H1 (cell line): ENCODE measurements at regions not wholly inside any gene's neighbourhood (a gene's known extent, or its start where the extent isn't known, plus 50 kb on each side); places are given as distances from the start of the nearest gene placed in this dataset.

Experiments
- CTCF ChIA-PET: fragments of 300-600 bp; sonication (Branson Sonifier 250); formaldehyde crosslinking; loops from one replicate; lab custom pipeline; 2021; ENCODE audit not compliant: partially characterized antibody; lab: Charles Lee
- POLR2A ChIA-PET: fragments of 300-600 bp; sonication (Branson Sonifier 250); formaldehyde crosslinking; loops from one replicate; lab custom pipeline; 2021; ENCODE audit warnings: inconsistent platforms; ENCODE audit not compliant: partially characterized antibody; lab: Charles Lee
- DNase-seq, 2 experiments: peaks; one replicate each; pipeline versions ENCODE4 v3.0.0 to v3.0.0-alpha.2; 2010 to 2022; ENCODE audit warnings: low spot score in 2 of 2, low read depth in 1 of 2, mixed read lengths in 1 of 2
- FAIRE-seq: peaks from 2 replicates; lab custom pipeline; 2011; peaks lifted over from hg19 to GRCh38; lab: Jason Lieb, UNC
- H2AFZ ChIP-seq: 2 replicates; pipeline ENCODE4 v1.8.1; 2012; ENCODE audit warnings: low read length, inconsistent platforms
- H2AK5ac ChIP-seq: 2 replicates; pipeline ENCODE4 v1.6.1; 2013; ENCODE audit warnings: low read depth, low read length
- H2BK120ac ChIP-seq: replicated peaks from 2 replicates; pipeline ENCODE3; 2013; ENCODE audit warnings: low read depth, low read length, inconsistent platforms
- H2BK12ac ChIP-seq: 2 replicates; pipeline ENCODE4 v1.6.1; 2013; ENCODE audit warnings: low read depth, low read length
- H2BK15ac ChIP-seq: 2 replicates; pipeline ENCODE4 v1.6.1; 2013; ENCODE audit warnings: low read length
- H2BK20ac ChIP-seq: 2 replicates; pipeline ENCODE4 v1.6.1; 2013; ENCODE audit warnings: low read length
- H2BK5ac ChIP-seq: 2 replicates; pipeline ENCODE4 v1.6.1; 2013; ENCODE audit warnings: low read depth, low read length
- H3K14ac ChIP-seq: 2 replicates; pipeline ENCODE4 v1.6.1; 2013; ENCODE audit warnings: inconsistent platforms; ENCODE audit not compliant: insufficient read length
- H3K18ac ChIP-seq: 2 replicates; pipeline ENCODE4 v1.6.1; 2013; ENCODE audit warnings: low read length; ENCODE audit errors: extremely low read depth
- H3K23ac ChIP-seq: 2 replicates; pipeline ENCODE4 v1.6.1; 2013; ENCODE audit warnings: inconsistent platforms; ENCODE audit not compliant: insufficient read length
- H3K23me2 ChIP-seq: 2 replicates; pipeline ENCODE4 v1.6.1; 2013; ENCODE audit warnings: low read depth, low read length
- H3K27ac ChIP-seq: 2 replicates; pipeline ENCODE4 v1.6.1; 2011; ENCODE audit warnings: low read depth, low read length, inconsistent platforms
- H3K27me3 ChIP-seq, 4 experiments: replicated peaks in 1 of 4; 1 replicate in 1 of 4; 2 replicates in 3 of 4; pipeline versions ENCODE4 v1.6.1 to v1.8.1; 2011 to 2013; ENCODE audit warnings: low read length in 3 of 4, mild to moderate bottlenecking in 3 of 4, inconsistent platforms in 2 of 4, mixed read lengths in 2 of 4, moderate library complexity in 1 of 4; ENCODE audit not compliant: control insufficient read depth in 3 of 4, insufficient read depth in 3 of 4; ENCODE audit errors: extremely low read depth in 1 of 4
- H3K36me3 ChIP-seq, 4 experiments: 2 replicates each; pipeline versions ENCODE4 v1.6.1 to v1.8.1; 2011 to 2013; ENCODE audit warnings: mild to moderate bottlenecking in 4 of 4, low read length in 3 of 4, moderate library complexity in 2 of 4, control low read depth in 1 of 4, inconsistent platforms in 1 of 4; ENCODE audit not compliant: insufficient read depth in 4 of 4, control insufficient read depth in 2 of 4
- H3K4ac ChIP-seq: replicated peaks from 2 replicates; pipeline ENCODE3; 2013; ENCODE audit warnings: low read length, low read depth, mixed read lengths, inconsistent platforms; ENCODE audit not compliant: insufficient read length
- H3K4me1 ChIP-seq, 4 experiments: replicated peaks in 1 of 4; 1 replicate in 1 of 4; 2 replicates in 3 of 4; pipeline versions ENCODE4 v1.6.1 to v1.8.1; 2011 to 2013; ENCODE audit warnings: low read length in 3 of 4, inconsistent platforms in 2 of 4, mixed read lengths in 1 of 4; ENCODE audit not compliant: insufficient read depth in 4 of 4, control insufficient read depth in 3 of 4
- H3K4me2 ChIP-seq, 2 experiments: 2 replicates each; pipeline versions ENCODE4 v1.6.1 to v1.8.1; 2011 to 2013; ENCODE audit warnings: low read depth in 2 of 2, low read length in 2 of 2, control low read depth in 1 of 2, inconsistent platforms in 1 of 2, mild to moderate bottlenecking in 1 of 2; ENCODE audit not compliant: insufficient read depth in 1 of 2
- H3K4me3 ChIP-seq, 4 experiments: fragments of 200-600, 300-600 bp in 1 of 4; sonication (generic), shearing (Covaris generic), sonication (Bioruptor Twin) in 1 of 4; 2 replicates each; pipeline versions ENCODE4 v1.5.1 to v1.8.1; 2011 to 2016; ENCODE audit warnings: low read length in 4 of 4, low read depth in 3 of 4, control low read depth in 2 of 4, inconsistent platforms in 2 of 4, mild to moderate bottlenecking in 2 of 4, mixed read lengths in 1 of 4, moderate library complexity in 1 of 4; ENCODE audit not compliant: insufficient read depth in 2 of 4; ENCODE audit errors: extremely low read depth in 1 of 4
- H3K56ac ChIP-seq: replicated peaks from 2 replicates; pipeline ENCODE3; 2013; ENCODE audit warnings: low read depth, mild to moderate bottlenecking, mixed read lengths, low read length, inconsistent platforms; ENCODE audit not compliant: insufficient read length
- H3K79me1 ChIP-seq: 2 replicates; pipeline ENCODE4 v1.6.1; 2013; ENCODE audit warnings: low read depth, low read length, control low read depth
- H3K79me2 ChIP-seq, 2 experiments: 2 replicates each; pipeline versions ENCODE4 v1.6.1 to v1.8.1; 2012 to 2013; ENCODE audit warnings: low read length in 2 of 2, mild to moderate bottlenecking in 2 of 2, inconsistent platforms in 1 of 2; ENCODE audit not compliant: insufficient read depth in 2 of 2, control insufficient read depth in 1 of 2
- H3K9ac ChIP-seq, 4 experiments: replicated peaks in 1 of 4; 1 replicate in 1 of 4; 2 replicates in 3 of 4; pipeline versions ENCODE4 v1.6.1 to v1.8.1; 2011 to 2013; ENCODE audit warnings: low read depth in 3 of 4, low read length in 3 of 4, control low read depth in 2 of 4, mild to moderate bottlenecking in 2 of 4, moderate library complexity in 2 of 4, inconsistent platforms in 1 of 4; ENCODE audit errors: extremely low read depth in 1 of 4
- H3K9me3 ChIP-seq, 2 experiments: 2 replicates each; pipeline versions ENCODE4 v1.6.1 to v1.8.1; 2012 to 2013; ENCODE audit warnings: mild to moderate bottlenecking in 2 of 2, moderate library complexity in 2 of 2, control low read depth in 1 of 2, inconsistent platforms in 1 of 2, low read depth in 1 of 2, low read length in 1 of 2, mixed read lengths in 1 of 2; ENCODE audit not compliant: insufficient read depth in 2 of 2
- H4K20me1 ChIP-seq, 2 experiments: replicated peaks in 1 of 2; 2 replicates each; pipeline versions ENCODE3 to v1.8.1; 2011 to 2013; ENCODE audit warnings: inconsistent platforms in 2 of 2, low read length in 2 of 2, mild to moderate bottlenecking in 1 of 2; ENCODE audit not compliant: insufficient read depth in 2 of 2, control insufficient read depth in 1 of 2
- H4K5ac ChIP-seq: 2 replicates; pipeline ENCODE4 v1.6.1; 2013; ENCODE audit warnings: low read length, low read depth, mixed read lengths, inconsistent platforms; ENCODE audit not compliant: insufficient read length
- H4K8ac ChIP-seq: 2 replicates; pipeline ENCODE4 v1.8.0; 2013; ENCODE audit warnings: mild to moderate bottlenecking, moderate library complexity, low read length, inconsistent platforms; ENCODE audit not compliant: insufficient read depth; ENCODE audit errors: extremely low read depth
- H4K91ac ChIP-seq: replicated peaks from 2 replicates; pipeline ENCODE3; 2013; ENCODE audit warnings: low read length, mixed read lengths, inconsistent platforms; ENCODE audit not compliant: insufficient read length
- BACH1 ChIP-seq: IDR thresholded peaks from 2 replicates; pipeline ENCODE4 v1.6.1; 2012; ENCODE audit warnings: low read length, improper control_type of control experiment
- CBX8 ChIP-seq: fragments of 300-800, 300-1000 bp; sonication (generic); IDR thresholded peaks from 2 replicates; pipeline ENCODE4 v1.7.1; 2016; ENCODE audit warnings: low read depth, low read length, borderline replicate concordance
- CHD2 ChIP-seq: IDR thresholded peaks from 2 replicates; pipeline ENCODE4 v1.6.1; 2012; ENCODE audit warnings: low read length, improper control_type of control experiment
- FOSL1 ChIP-seq: IDR thresholded peaks from 2 replicates; pipeline ENCODE4 v1.6.1; 2011; ENCODE audit warnings: mild to moderate bottlenecking, low read depth, low read length, moderate library complexity; ENCODE audit not compliant: insufficient read depth
- HDAC6 ChIP-seq: IDR thresholded peaks from one replicate; pipeline ENCODE4 v1.7.1; 2012; ENCODE audit warnings: low read depth, mild to moderate bottlenecking, inconsistent platforms, low read length, moderate library complexity
- JUND ChIP-seq: IDR thresholded peaks from 2 replicates; pipeline ENCODE4 v1.6.1; 2011; ENCODE audit warnings: mild to moderate bottlenecking, improper control_type of control experiment, low read length
- NANOG ChIP-seq: IDR thresholded peaks from 2 replicates; pipeline ENCODE4 v1.6.1; 2011; ENCODE audit warnings: low read length, low read depth, mild to moderate bottlenecking, inconsistent platforms; ENCODE audit not compliant: insufficient read depth, poor library complexity, severe bottlenecking
- SP1 ChIP-seq: IDR thresholded peaks from 2 replicates; pipeline ENCODE4 v1.6.1; 2011; ENCODE audit warnings: low read depth, low read length
- TAF7 ChIP-seq: optimal IDR thresholded peaks from 2 replicates; pipeline ENCODE3; 2011; ENCODE audit warnings: low read depth, mild to moderate bottlenecking, inconsistent platforms, low read length, moderate library complexity, borderline replicate concordance
- TBP ChIP-seq: IDR thresholded peaks from 2 replicates; pipeline ENCODE4 v1.6.1; 2011; ENCODE audit warnings: low read depth, low read length, improper control_type of control experiment
- WGBS, 2 experiments: shearing (Covaris generic) in 1 of 2; methylation state at CpG; one replicate each; pipeline versions ENCODE4 v1.1.6 to v1.1.7; 2013 to 2015; ENCODE audit warnings: low lambda C conversion rate in 2 of 2, mixed read lengths in 2 of 2, inconsistent platforms in 1 of 2, low coverage in 1 of 2, missing lambda C conversion rate in 1 of 2; ENCODE audit not compliant: insufficient replicate concordance in 2 of 2, insufficient coverage in 1 of 2, insufficient read length in 1 of 2; ENCODE audit errors: extremely low coverage in 1 of 2, missing lambda C conversion rate in 1 of 2; 5-methylcytosine and 5-hydroxymethylcytosine counted together

- Histone ChIP-seq H2BK20ac (no peak overlapping the region), H3K27me3 (no peaks in the 10 kb centered on the region), H4K8ac (no peak overlapping the region), H3K4me1 (no peaks in the 10 kb centered on the region), H2BK12ac (no peak overlapping the region), H3K27ac (no peak overlapping the region), H4K20me1 (no peaks in the 10 kb centered on the region), H3K23me2 (no peaks in the 10 kb centered on the region; the same call in 1 of the 2 replicates), H3K79me2 (no peaks in the 10 kb centered on the region), H2AFZ (no peak overlapping the region), H2BK15ac (no peak overlapping the region), H3K18ac (no peak overlapping the region), H3K14ac (no peak overlapping the region), H2BK5ac (no peak overlapping the region), H4K91ac (no peak overlapping the region), H3K79me1 (no peaks in the 10 kb centered on the region), H3K4me2 (no peak overlapping the region), H2AK5ac (no peak overlapping the region), H3K9me3 (no peaks in the 10 kb centered on the region; a peak in 1 of 4 replicates), H3K56ac (no peak overlapping the region), H3K4me3 (no peak overlapping the region), H3K23ac (no peak overlapping the region), H3K36me3 (no peaks in the 10 kb centered on the region), H2BK120ac (no peak overlapping the region), H3K4ac (no peak overlapping the region), H4K5ac (no peak overlapping the region), H3K9ac (no peak overlapping the region)
- 93% methylated on average over 6 of the region's 8 CpGs; no CpG with 5 or more reads in 1 of the 2 experiments for WGBS, 2 experiments
- ChIA-PET POLR2A (no interaction called here), CTCF (interaction anchor here (0.6 kb wide), 1 partner anchor 1679 kb away, joined by 3 read pairs; no protein-coding TSS in a partner anchor)
- FAIRE-seq (no peak), DNase-seq (no peak)
- TF ChIP-seq FOSL1 (no peak), TAF7 (no peak), CHD2 (no peak), SP1 (no peak), NANOG (no peak), JUND (no peak), BACH1 (no peak), TBP (no peak), HDAC6 (no peak), CBX8 (no peak)
Measured at GRCh38 chr2:139411236-139411635, 631.0 kb upstream of the NXPH2 start.
